ENCODE measurements at regions not wholly inside any gene's neighbourhood (a gene's known extent, or its start where the extent isn't known, plus 50 kb on each side); places are given as distances from the start of the nearest gene placed in this dataset.

GRCh38 chr17:73746314-73747073 is 102.2 kb upstream of the SDK2 start:
- no peak for ATAC-seq
- Histone ChIP-seq H3K27me3 (ENCODE audit: control insufficient read depth in 2 of 2, insufficient read depth in 2 of 2, low read length in 2 of 2) (peaks cover 7 to 56% of the 10 kb centered on the region in 2 experiments; a peak in 4 of 5 replicates), H2AFZ (ENCODE audit: low read depth, low read length) (no peak overlapping the region), H4K20me1 (replicated peaks; ENCODE audit: control insufficient read depth, insufficient read depth, low read length) (peaks cover 5% of the 10 kb centered on the region; the same call in 1 of the 2 replicates), H3K79me2 (ENCODE audit: control insufficient read depth, insufficient read depth, low read length) (no peaks in the 10 kb centered on the region), H3K4me1 (replicated peaks in 1 of 2; ENCODE audit: control insufficient read depth in 2 of 2, insufficient read depth in 2 of 2, low read length in 2 of 2) (no peaks in the 10 kb centered on the region), H3K4me2 (ENCODE audit: insufficient read depth, low read length) (no peak overlapping the region), H3K4me3 (no peak overlapping the region), H3K27ac (ENCODE audit: extremely low read depth, low read depth, low read length) (no peak overlapping the region), H3K9me3 (replicated peaks; ENCODE audit: control insufficient read depth, insufficient read depth, low read depth, low read length) (no peaks in the 10 kb centered on the region), H3K36me3 (ENCODE audit: control insufficient read depth, insufficient read depth, low read length) (no peaks in the 10 kb centered on the region), H3K9ac (ENCODE audit: insufficient read depth in 1 of 2, low read depth in 2 of 2, low read length in 2 of 2) (no peak overlapping the region), H3K9me1 (ENCODE audit: control insufficient read depth, insufficient read depth, low read length) (no peaks in the 10 kb centered on the region)
- ChIA-PET POLR2A (interaction anchor here (0.7 kb wide), 1 partner anchor 282 kb away, joined by 3 read pairs; no protein-coding TSS in a partner anchor), CTCF (ENCODE audit: low intra/inter-chr PET ratio) (no interaction called here)
- FAIRE-seq, result no peak
- 0% methylated on average over 12 of the region's 12 CpGs for WGBS (ENCODE audit: insufficient coverage, low coverage, missing lambda C conversion rate)
- DNase-seq (ENCODE audit: extremely low read depth in 1 of 4, low spot score in 3 of 4), result no peak
- intact Hi-C loops (cut with micrococcal nuclease) (no loop called here), in situ Hi-C loops (cut with MboI) (no loop called here)
- BruUV-seq (replicated peaks), result no TSS peak
- TF ChIP-seq SOX6 (IDR thresholded peaks at IDR 0.05), result no peak
- TF ChIP-seq ZNF184 (CRISPR knock-in tag; IDR thresholded peaks at IDR 0.05), result no peak
- TF ChIP-seq JUN (IDR thresholded peaks at IDR 0.05; ENCODE audit: borderline replicate concordance, low read depth, low read length), result no peak
- TF ChIP-seq JUN (CRISPR knock-in tag; IDR thresholded peaks at IDR 0.05; ENCODE audit: borderline replicate concordance), result no peak
- no peak for TF ChIP-seq RBM22 (IDR thresholded peaks at IDR 0.05; ENCODE audit: low read depth, low read length, poor library complexity, severe bottlenecking)
- TF ChIP-seq NR0B1 (IDR thresholded peaks at IDR 0.05; ENCODE audit: partially characterized antibody), result no peak
- no peak for TF ChIP-seq PHB (CRISPR knock-in tag; IDR thresholded peaks at IDR 0.05)
- TF ChIP-seq PCBP2 (IDR thresholded peaks at IDR 0.05; ENCODE audit: low read depth, low read length, poor library complexity, severe bottlenecking), result no peak
- no peak for TF ChIP-seq ATF1 (CRISPR knock-in tag; IDR thresholded peaks at IDR 0.05)
- TF ChIP-seq ATF1 (tag; IDR thresholded peaks at IDR 0.05), result no peak
- no peak for TF ChIP-seq DEAF1 (CRISPR knock-in tag; IDR thresholded peaks at IDR 0.05)
- TF ChIP-seq POLR3A (IDR thresholded peaks at IDR 0.05; ENCODE audit: borderline replicate concordance, extremely low read depth, insufficient read depth, insufficient read length), result no peak
- TF ChIP-seq HLTF (IDR thresholded peaks at IDR 0.05), result no peak
- no peak for TF ChIP-seq ARID3B (CRISPR knock-in tag; IDR thresholded peaks at IDR 0.05; ENCODE audit: borderline replicate concordance)
- no peak for TF ChIP-seq PRPF4 (IDR thresholded peaks at IDR 0.05; ENCODE audit: insufficient read depth, low read depth, low read length, poor library complexity, severe bottlenecking)
- TF ChIP-seq ATF6 (CRISPR knock-in tag; IDR thresholded peaks at IDR 0.05), result no peak
- no peak for TF ChIP-seq MBD2 (IDR thresholded peaks at IDR 0.05; ENCODE audit: borderline replicate concordance, low read depth)
